ENCODE measurements at regions not wholly inside any gene's neighbourhood (a gene's known extent, or its start where the extent isn't known, plus 50 kb on each side); places are given as distances from the start of the nearest gene placed in this dataset.

DNA sequence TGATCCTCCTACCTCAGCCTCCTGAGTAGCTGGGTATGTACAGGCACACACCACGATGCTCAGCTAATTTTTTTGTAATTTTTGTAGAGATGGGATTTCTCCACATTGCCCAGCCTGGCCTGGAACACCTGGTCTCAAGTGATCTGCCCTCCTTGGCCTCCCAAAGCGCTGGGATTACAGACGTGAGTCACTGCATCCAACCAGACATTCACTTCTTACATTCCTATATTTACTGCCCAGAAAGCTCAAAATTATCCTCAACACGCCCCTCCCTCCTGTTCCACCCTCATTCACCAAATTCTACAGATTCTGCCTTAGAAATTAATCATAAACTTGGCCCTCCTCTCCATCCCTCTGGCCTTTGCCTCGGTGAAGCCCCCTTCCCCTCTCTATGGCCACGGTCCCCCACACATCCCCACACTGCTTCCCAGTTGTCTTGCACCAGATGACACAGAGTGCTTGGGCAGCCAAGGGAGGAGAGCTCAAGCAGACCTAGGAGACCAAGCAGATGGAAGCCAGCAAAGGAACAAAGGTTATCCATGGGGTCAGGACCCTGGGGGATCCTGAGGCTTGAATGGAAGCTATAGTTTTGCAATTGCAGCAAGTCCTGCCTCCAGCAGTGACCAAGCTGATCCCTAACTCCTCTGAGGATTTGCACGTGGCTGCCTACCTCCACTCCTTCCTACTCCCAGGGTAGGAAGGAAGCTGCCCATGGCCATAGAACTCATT is 213.2 kb upstream of the FOXN3 start:
- TF ChIP-seq, protein P1, sequence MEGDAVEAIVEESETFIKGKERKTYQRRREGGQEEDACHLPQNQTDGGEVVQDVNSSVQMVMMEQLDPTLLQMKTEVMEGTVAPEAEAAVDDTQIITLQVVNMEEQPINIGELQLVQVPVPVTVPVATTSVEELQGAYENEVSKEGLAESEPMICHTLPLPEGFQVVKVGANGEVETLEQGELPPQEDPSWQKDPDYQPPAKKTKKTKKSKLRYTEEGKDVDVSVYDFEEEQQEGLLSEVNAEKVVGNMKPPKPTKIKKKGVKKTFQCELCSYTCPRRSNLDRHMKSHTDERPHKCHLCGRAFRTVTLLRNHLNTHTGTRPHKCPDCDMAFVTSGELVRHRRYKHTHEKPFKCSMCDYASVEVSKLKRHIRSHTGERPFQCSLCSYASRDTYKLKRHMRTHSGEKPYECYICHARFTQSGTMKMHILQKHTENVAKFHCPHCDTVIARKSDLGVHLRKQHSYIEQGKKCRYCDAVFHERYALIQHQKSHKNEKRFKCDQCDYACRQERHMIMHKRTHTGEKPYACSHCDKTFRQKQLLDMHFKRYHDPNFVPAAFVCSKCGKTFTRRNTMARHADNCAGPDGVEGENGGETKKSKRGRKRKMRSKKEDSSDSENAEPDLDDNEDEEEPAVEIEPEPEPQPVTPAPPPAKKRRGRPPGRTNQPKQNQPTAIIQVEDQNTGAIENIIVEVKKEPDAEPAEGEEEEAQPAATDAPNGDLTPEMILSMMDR (IDR thresholded peaks at IDR 0.05; ENCODE audit: low read depth, low read length, poor library complexity, severe bottlenecking): no peak
- no peak for TF ChIP-seq EZH2phosphoT487 (IDR thresholded peaks at IDR 0.05; ENCODE audit: borderline replicate concordance, low read length)

All from DOHH2 (cell line).